GM18868 (cell line): ENCODE measurements at regions not wholly inside any gene's neighbourhood (a gene's known extent, or its start where the extent isn't known, plus 50 kb on each side); places are given as distances from the start of the nearest gene placed in this dataset.
"Not testable (repeated sequence)": the region's sequence is repeated elsewhere in the genome, so short reads cannot be mapped to it uniquely, and the experiment has no call there.

Experiments used
- ATAC-seq: cut with Tn5 transposase; IDR thresholded peaks from one replicate; pipeline ENCODE4 v1.9.1; 2021; ENCODE audit warnings: mild to moderate bottlenecking, moderate library complexity; ENCODE audit not compliant: unreplicated experiment

- ATAC-seq = no peak
Measured at GRCh38 chr11:45413156-45413858, 127.2 kb upstream of the SYT13 start.

DNA sequence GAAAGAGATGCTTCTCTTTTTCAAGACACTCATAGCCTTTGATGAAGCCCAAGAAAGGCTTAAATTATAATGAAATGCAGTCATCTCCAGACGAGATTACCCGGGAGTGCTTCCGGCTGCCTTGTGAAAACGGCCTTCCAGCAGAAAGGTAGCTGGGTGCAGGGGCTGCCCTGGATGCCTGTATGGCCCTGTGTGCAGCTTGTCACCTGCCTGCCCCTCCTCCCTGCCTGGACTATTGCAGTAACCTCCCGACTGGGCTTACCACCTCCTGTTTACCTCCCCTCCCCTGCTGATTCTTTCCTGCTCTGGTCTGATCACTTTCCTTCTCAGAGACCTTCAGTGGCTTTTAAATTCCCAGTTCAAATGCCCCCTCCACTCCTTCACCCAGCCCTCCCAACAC is 126.4 kb upstream of the SYT13 start:
- ATAC-seq = no peak

DNA sequence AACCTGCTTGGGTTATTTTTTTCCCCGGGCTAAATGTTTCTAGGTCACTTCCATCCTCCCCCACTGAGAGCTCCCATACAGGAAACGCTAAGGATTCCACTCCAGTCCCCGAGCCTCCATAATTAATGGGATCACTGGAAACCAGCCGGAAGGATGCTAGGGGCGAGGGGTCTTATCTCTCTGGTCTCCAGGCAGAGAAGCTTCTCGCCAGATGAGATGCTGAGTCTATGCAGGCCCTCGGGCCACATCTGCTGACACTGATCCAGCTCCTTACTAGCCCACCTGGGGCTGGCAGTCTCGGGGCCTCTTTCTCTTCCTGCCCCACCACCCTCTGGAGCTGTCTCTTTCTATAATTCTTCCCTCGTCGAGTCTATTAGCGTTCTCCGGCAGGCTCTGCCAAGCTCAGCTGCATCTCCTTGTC is 125.9 kb upstream of the SYT13 start:
- no peak for ATAC-seq

- no peak for ATAC-seq
Measured at GRCh38 chr11:45411228-45411946, 125.2 kb upstream of the SYT13 start.

GRCh38 chr11:45410391-45411227 is 124.5 kb upstream of the SYT13 start:
- ATAC-seq = no peak

GRCh38 chr11:45409587-45409986 is 123.4 kb upstream of the SYT13 start:
- ATAC-seq = no peak

DNA sequence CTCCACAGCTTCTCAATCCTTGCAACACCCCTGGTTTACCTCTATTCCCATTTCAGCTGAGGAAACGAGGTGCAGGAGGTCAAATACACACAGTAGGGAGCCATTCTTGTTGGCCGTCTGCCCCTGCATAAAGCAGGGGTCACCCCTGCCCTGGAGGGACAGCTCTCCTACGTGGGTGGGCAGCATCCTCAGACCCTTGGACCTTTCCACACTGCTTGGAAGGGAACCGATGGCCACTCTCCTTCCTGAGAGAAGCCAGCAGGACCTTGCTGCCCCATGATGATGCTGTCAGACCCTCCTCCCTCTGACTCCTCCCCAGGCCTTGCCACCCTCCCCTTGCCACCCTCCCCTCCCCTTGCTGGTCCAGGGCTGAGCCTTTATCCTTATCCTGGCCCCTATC is 121.1 kb upstream of the SYT13 start:
- no peak for ATAC-seq

GRCh38 chr11:45405916-45406670 is 120.0 kb upstream of the SYT13 start:
- ATAC-seq = no peak

GRCh38 chr11:45403521-45403920 is 117.4 kb upstream of the SYT13 start:
- ATAC-seq = not testable (repeated sequence)

GRCh38 chr11:45402049-45402630 is 116.0 kb upstream of the SYT13 start:
- no peak for ATAC-seq

GRCh38 chr11:45400591-45400990 is 114.5 kb upstream of the SYT13 start:
- no peak for ATAC-seq

DNA sequence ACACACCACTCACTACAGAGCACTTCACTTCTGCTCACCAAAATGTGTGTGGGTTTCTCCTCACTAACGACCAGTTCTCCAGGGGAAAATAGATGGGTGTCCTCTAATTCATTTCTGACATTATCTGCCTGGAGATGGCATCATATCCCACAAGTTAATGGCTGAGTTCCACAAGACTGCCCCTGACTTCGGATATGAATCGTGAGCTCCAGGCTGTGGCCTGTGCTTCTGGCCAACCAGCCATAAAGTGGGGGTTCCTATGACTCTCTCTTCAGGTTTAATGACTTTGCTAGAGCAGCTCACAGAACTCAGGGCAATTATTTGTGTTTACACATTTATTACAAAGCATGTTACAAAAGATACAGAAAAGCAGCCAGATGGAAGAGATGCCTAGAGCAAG is 113.0 kb upstream of the SYT13 start:
- no peak for ATAC-seq

GRCh38 chr11:45398325-45398724 is 112.2 kb upstream of the SYT13 start:
- no peak for ATAC-seq

GRCh38 chr11:45396394-45396793 is 110.3 kb upstream of the SYT13 start:
- ATAC-seq = no peak

GRCh38 chr11:45395947-45396346 is 109.8 kb upstream of the SYT13 start:
- no peak for ATAC-seq

- no peak for ATAC-seq
Measured at GRCh38 chr11:45395421-45395820, 109.3 kb upstream of the SYT13 start.

DNA sequence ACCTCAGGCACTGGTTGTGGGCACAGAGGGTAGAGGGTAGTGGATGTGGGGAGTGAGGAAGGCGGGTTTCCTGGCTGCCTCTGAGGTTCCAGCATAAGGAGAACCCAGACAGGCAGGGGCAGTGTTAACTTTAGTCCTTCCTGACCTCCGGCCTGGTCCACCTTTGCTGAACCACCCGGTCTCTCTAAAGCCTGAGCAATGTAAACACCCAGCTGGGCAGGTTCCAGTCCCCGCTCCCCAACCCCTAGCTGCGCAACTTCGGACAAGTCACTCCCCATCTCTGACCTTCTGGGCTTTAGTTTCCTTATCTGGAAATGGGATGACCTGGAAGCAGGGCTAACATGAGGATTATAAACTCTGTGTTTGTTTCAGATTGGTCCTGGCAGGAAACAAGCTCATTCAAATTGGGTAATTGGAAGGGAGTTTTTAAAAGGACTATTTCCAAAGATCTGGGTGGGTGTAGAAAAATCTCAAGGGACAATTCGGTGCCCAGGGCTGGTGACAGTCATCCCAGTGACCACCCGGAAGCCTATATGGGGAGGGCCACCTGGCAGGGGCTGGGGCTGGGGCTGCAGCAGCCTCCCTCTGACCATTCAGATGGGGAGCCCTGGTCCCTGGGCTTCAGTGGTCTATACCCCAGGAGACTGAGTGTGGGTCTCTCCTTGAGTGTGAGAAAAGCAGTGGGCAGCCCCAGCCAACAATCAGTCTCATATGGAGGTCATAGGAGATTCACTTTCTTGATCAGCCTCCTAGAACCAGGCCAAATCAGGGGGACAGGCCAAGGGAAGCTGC is 108.3 kb upstream of the SYT13 start:
- no peak for ATAC-seq

GRCh38 chr11:45393826-45394225 is 107.7 kb upstream of the SYT13 start:
- no peak for ATAC-seq

- ATAC-seq = no peak
Measured at GRCh38 chr11:45393334-45393733, 107.2 kb upstream of the SYT13 start.

DNA sequence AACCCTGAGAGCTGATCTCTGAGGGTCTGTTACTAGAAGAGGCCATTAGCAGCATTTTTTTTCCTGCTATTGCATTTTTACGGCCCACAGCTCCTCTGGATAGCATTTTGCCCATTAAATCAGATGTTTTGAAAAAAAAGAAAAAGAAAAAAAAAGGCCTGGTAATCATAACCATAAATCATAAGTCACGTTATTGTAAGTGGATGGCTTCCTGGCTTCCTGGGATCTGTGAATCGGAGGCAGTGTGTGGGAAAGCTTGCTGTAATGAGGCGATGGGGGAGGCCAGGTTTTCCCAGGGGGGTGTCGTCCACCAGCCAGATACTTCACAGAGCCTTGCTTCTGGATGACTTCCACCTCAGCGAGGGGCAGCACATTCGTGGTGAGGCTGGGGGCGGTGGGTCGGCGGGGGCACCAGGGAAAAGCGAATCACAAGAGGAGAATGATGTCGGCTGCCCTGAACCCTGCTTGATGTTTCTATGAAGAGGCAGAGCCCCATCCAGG is 106.5 kb upstream of the SYT13 start:
- ATAC-seq = no peak
